HFFc6 (cell line): ENCODE measurements at regions not wholly inside any gene's neighbourhood (a gene's known extent, or its start where the extent isn't known, plus 50 kb on each side); places are given as distances from the start of the nearest gene placed in this dataset.
"Not testable (repeated sequence)": the region's sequence is repeated elsewhere in the genome, so short reads cannot be mapped to it uniquely, and the experiment has no call there.

Experiments used
- DNase-seq: peaks from one replicate; pipeline ENCODE4 v3.0.0-alpha.2; 2018
- H3K27ac Mint-ChIP-seq: 2 replicates; pipeline ENCODE4 v1.8.0; 2020; ENCODE audit warnings: mild to moderate bottlenecking, mixed read lengths
- H3K27me3 Mint-ChIP-seq: 2 replicates; pipeline ENCODE4 v1.8.0; 2021; ENCODE audit warnings: mild to moderate bottlenecking, moderate library complexity, mixed read lengths; ENCODE audit not compliant: insufficient read depth
- H3K36me3 Mint-ChIP-seq: 2 replicates; pipeline ENCODE4 v1.8.0; 2021; ENCODE audit warnings: low read depth, mixed read lengths
- H3K4me1 Mint-ChIP-seq: 2 replicates; pipeline ENCODE4 v1.8.0; 2020; ENCODE audit warnings: low read depth, mixed read lengths
- H3K4me3 Mint-ChIP-seq: 2 replicates; pipeline ENCODE4 v1.8.0; 2020; ENCODE audit warnings: mild to moderate bottlenecking, moderate library complexity, mixed read lengths
- H3K9me3 Mint-ChIP-seq: 2 replicates; pipeline ENCODE4 v1.8.0; 2020; ENCODE audit warnings: mild to moderate bottlenecking, mixed read lengths
- TF ChIP-seq, protein P1 (sequence below): fragments of 200-600 bp; sonication (generic); IDR thresholded peaks from 2 replicates; pipeline ENCODE4 v1.5.0; 2021; ENCODE audit warnings: antibody characterized with exemption, mild to moderate bottlenecking

DNA sequence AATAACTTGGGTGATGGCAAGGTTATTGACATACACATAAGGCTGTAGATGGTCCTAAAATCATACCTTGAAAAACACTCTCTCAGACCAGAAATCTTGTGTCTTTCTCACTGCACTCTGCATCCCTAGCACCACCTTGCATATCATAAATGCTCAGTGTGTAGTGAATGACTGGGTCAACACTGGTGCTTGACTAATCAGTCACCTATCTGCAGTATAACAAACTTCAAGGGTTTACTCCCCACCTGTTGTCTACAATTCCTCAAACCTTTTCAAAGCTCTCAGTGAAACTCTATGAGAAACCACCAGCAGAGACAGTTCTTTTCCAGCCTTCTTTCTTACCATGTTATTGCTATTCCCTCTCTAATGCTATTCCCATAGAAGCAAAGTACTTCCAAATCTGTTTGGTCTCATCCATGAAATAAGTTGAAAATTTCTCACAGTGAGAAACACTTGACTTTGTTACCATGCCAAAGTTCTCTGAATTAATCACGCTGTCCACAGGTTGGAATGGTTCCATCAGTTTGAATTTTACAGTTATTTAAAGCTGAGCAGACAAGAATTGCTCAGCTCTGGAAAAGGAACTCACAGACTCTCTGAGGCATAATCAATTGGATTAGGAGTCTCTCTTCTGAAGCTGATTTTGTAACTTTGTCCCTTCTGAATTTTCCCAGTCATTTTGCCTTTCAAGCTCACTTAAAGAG is 104.8 kb upstream of the EYA4 start:
- Mint-ChIP-seq H3K27me3 (no peaks in the 10 kb centered on the region), H3K27ac (no peak overlapping the region), H3K4me1 (no peaks in the 10 kb centered on the region), H3K9me3 (peaks cover 17% of the 10 kb centered on the region), H3K36me3 (no peaks in the 10 kb centered on the region), H3K4me3 (no peak overlapping the region)
- no peak for DNase-seq
- TF ChIP-seq, protein P1, sequence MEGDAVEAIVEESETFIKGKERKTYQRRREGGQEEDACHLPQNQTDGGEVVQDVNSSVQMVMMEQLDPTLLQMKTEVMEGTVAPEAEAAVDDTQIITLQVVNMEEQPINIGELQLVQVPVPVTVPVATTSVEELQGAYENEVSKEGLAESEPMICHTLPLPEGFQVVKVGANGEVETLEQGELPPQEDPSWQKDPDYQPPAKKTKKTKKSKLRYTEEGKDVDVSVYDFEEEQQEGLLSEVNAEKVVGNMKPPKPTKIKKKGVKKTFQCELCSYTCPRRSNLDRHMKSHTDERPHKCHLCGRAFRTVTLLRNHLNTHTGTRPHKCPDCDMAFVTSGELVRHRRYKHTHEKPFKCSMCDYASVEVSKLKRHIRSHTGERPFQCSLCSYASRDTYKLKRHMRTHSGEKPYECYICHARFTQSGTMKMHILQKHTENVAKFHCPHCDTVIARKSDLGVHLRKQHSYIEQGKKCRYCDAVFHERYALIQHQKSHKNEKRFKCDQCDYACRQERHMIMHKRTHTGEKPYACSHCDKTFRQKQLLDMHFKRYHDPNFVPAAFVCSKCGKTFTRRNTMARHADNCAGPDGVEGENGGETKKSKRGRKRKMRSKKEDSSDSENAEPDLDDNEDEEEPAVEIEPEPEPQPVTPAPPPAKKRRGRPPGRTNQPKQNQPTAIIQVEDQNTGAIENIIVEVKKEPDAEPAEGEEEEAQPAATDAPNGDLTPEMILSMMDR: no peak

DNA sequence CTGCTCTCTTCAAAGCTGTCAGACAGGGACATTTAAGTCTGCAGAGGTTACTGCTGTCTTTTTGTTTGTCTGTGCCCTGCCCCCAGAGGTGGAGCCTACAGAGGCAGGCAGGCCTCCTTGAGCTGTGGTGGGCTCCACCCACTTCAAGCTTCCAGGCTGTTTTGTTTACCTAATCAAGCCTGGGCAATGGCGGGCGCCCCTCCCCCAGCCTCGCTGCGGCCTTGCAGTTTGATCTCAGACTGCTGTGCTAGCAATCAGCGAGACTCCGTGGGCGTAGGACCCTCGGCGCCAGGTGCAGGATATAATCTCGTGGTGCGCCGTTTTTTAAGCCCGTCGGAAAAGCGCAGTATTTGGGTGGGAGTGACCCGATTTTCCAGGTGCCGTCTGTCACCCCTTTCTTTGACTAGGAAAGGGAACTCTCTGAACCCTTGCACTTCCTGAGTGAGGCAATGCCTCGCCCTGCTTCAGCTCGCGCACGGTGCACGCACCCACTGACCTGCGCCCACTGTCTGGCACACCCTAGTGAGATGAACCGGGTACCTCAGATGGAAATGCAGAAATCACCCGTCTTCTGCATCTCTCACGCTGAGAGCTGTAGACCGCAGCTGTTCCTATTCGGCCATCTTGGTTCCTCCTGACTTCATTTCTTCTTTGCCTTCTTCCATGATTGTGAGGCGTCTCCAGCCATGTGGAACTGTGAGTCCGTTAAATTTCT is 93.5 kb upstream of the EYA4 start:
- H3K27me3 Mint-ChIP-seq, DNase-seq, H3K4me1 Mint-ChIP-seq: not testable (repeated sequence)

DNA sequence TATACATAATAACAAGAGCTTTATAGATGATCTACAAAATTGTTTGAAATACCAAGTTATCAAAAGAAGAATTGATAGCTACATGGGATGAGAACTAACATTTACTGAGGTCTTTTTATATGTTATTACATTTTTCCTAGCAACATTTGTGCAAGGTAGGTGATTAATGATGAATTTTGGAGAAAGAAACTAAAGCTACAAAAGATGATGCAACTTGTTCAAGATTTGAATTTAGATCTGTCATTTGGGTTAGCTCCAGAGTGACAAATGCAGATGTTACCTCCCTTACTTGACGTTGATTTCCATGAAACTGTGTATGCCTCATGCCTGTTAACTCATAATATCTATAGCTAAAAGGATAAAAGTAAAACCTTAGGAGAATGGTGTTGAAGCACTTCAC is 84.5 kb upstream of the EYA4 start:
- H3K9me3 Mint-ChIP-seq: peaks cover 21% of the 10 kb centered on the region
- no peaks in the 10 kb centered on the region for H3K36me3 Mint-ChIP-seq
- no peaks in the 10 kb centered on the region for H3K4me1 Mint-ChIP-seq
- no peak for DNase-seq
- no peak overlapping the region for H3K27ac Mint-ChIP-seq
- no peak overlapping the region for H3K4me3 Mint-ChIP-seq
- TF ChIP-seq, protein P1: no peak
- no peaks in the 10 kb centered on the region for H3K27me3 Mint-ChIP-seq

More for the DNA sequence above, 93.5 kb upstream of the EYA4 start:
- not testable (repeated sequence) for H3K36me3 Mint-ChIP-seq, H3K4me3 Mint-ChIP-seq, H3K27ac Mint-ChIP-seq
- H3K9me3 Mint-ChIP-seq: peaks cover 20% of the 10 kb centered on the region

DNA sequence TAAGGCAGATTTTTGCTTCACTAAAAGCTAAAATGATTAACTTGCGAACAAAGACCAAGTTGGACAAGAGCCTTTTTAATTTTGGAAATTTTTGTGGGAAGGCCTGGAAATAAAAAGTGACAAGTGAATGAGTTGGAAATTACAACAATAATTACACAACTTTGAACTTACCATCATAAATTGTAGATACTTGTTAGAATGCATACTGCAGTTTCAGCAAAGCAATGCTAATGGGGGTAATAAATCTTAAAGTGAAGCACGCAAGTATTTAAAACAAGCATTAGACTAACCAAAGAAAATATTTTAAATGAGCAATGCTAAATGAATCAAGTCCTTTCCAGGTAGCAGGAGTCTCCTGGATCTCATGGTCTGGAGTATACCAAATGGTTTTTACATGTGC is 83.2 kb upstream of the EYA4 start:
- H3K27ac Mint-ChIP-seq: no peak overlapping the region
- TF ChIP-seq, protein P1: no peak
- no peak for DNase-seq
- no peaks in the 10 kb centered on the region for H3K36me3 Mint-ChIP-seq
- H3K9me3 Mint-ChIP-seq: peaks cover 14% of the 10 kb centered on the region
- H3K4me1 Mint-ChIP-seq: no peaks in the 10 kb centered on the region
- H3K4me3 Mint-ChIP-seq: no peak overlapping the region
- H3K27me3 Mint-ChIP-seq: no peaks in the 10 kb centered on the region

- no peaks in the 10 kb centered on the region for H3K36me3 Mint-ChIP-seq
- no peak overlapping the region for H3K27ac Mint-ChIP-seq
- H3K27me3 Mint-ChIP-seq: no peaks in the 10 kb centered on the region
- no peak for DNase-seq
- peaks cover 14% of the 10 kb centered on the region for H3K9me3 Mint-ChIP-seq
- TF ChIP-seq, protein P1: no peak
- no peaks in the 10 kb centered on the region for H3K4me1 Mint-ChIP-seq
- H3K4me3 Mint-ChIP-seq: no peak overlapping the region
Measured at GRCh38 chr6:133159255-133159795, 81.8 kb upstream of the EYA4 start.

- peaks cover 17% of the 10 kb centered on the region for H3K9me3 Mint-ChIP-seq
- no peaks in the 10 kb centered on the region for H3K27me3 Mint-ChIP-seq
- TF ChIP-seq, protein P1: no peak
- H3K4me1 Mint-ChIP-seq: no peaks in the 10 kb centered on the region
- H3K4me3 Mint-ChIP-seq: no peak overlapping the region
- no peak for DNase-seq
- H3K27ac Mint-ChIP-seq: no peak overlapping the region
- H3K36me3 Mint-ChIP-seq: no peaks in the 10 kb centered on the region
Measured at GRCh38 chr6:133160536-133160935, 80.6 kb upstream of the EYA4 start.
